Colonic mucosa (tissue), 4 donors: ENCODE measurements at regions not wholly inside any gene's neighbourhood (a gene's known extent, or its start where the extent isn't known, plus 50 kb on each side); places are given as distances from the start of the nearest gene placed in this dataset.

Experiments
- DNase-seq: peaks from one replicate; pipeline ENCODE4 v3.0.0-alpha.2; 2020
- H3K27ac ChIP-seq: fragments of 200-600 bp; one replicate; pipeline ENCODE4 v1.8.0; 2021
- H3K27me3 ChIP-seq: fragments of 200-600 bp; one replicate; pipeline ENCODE4 v1.8.0; 2021
- H3K36me3 ChIP-seq: fragments of 200-600 bp; one replicate; pipeline ENCODE4 v1.8.0; 2021
- H3K4me1 ChIP-seq: fragments of 200-600 bp; one replicate; pipeline ENCODE4 v1.8.0; 2021; ENCODE audit warnings: mild to moderate bottlenecking
- H3K4me3 ChIP-seq: fragments of 200-600 bp; one replicate; pipeline ENCODE4 v1.8.0; 2021
- H3K9ac ChIP-seq, 2 donors: one replicate each; pipeline ENCODE4 v1.7.0; 2013; ENCODE audit warnings: control low read depth in 2 of 2, low read depth in 2 of 2, low read length in 2 of 2
- H3K9me3 ChIP-seq: fragments of 200-600 bp; one replicate; pipeline ENCODE4 v1.8.0; 2021
- CTCF ChIP-seq: fragments of 200-600 bp; IDR thresholded peaks from one replicate; pipeline ENCODE4 v1.8.0; 2022; ENCODE audit warnings: antibody characterized with exemption, mild to moderate bottlenecking
- intact Hi-C: fragments of 100-400 bp; cut with DNase I; formaldehyde crosslinking; loops from one replicate; pipeline ENCODE4 v1.14.1; 2022
- donor health status: healthy.
- donor health status: DM: no; HTN: no; CAD: no.
- donor health status: DM: no; HTN: no; CAD: no.

GRCh38 chr13:21814604-21815003 is 143.7 kb downstream of the FGF9 start:
- H3K9ac ChIP-seq: no peak overlapping the region
- TF ChIP-seq CTCF: no peak

GRCh38 chr13:21817878-21818277 is 147.0 kb downstream of the FGF9 start:
- intact Hi-C loops: no loop called here
- Histone ChIP-seq H3K9ac (no peak overlapping the region), H3K4me3 (no peak overlapping the region), H3K9me3 (no peaks in the 10 kb centered on the region), H3K27me3 (no peaks in the 10 kb centered on the region), H3K4me1 (no peaks in the 10 kb centered on the region), H3K27ac (no peak overlapping the region), H3K36me3 (no peaks in the 10 kb centered on the region)
- no peak for DNase-seq
- TF ChIP-seq CTCF: no peak

More at GRCh38 chr13:21814604-21815003, 143.7 kb downstream of the FGF9 start:
- intact Hi-C loops: no loop called here
- Histone ChIP-seq H3K36me3 (no peaks in the 10 kb centered on the region), H3K9me3 (no peaks in the 10 kb centered on the region), H3K27ac (no peak overlapping the region), H3K4me1 (no peaks in the 10 kb centered on the region), H3K27me3 (no peaks in the 10 kb centered on the region), H3K4me3 (no peak overlapping the region)
- no peak for DNase-seq

- no peak for TF ChIP-seq CTCF
- intact Hi-C loops: no loop called here
- H3K27ac ChIP-seq: no peak overlapping the region
Measured at GRCh38 chr13:21822029-21822428, 151.2 kb downstream of the FGF9 start.

GRCh38 chr13:21823416-21823815 is 152.5 kb downstream of the FGF9 start:
- DNase-seq: no peak
- Histone ChIP-seq H3K4me3 (no peak overlapping the region), H3K27me3 (no peaks in the 10 kb centered on the region), H3K27ac (no peak overlapping the region), H3K9ac (no peak overlapping the region), H3K36me3 (no peaks in the 10 kb centered on the region), H3K4me1 (no peaks in the 10 kb centered on the region), H3K9me3 (no peaks in the 10 kb centered on the region)
- intact Hi-C loops: no loop called here
- TF ChIP-seq CTCF: no peak

More at GRCh38 chr13:21822029-21822428, 151.2 kb downstream of the FGF9 start:
- H3K4me1 ChIP-seq: no peaks in the 10 kb centered on the region
- no peaks in the 10 kb centered on the region for H3K36me3 ChIP-seq
- no peak overlapping the region for H3K4me3 ChIP-seq
- H3K27me3 ChIP-seq: no peaks in the 10 kb centered on the region
- DNase-seq: no peak
- H3K9ac ChIP-seq: no peak overlapping the region
- no peaks in the 10 kb centered on the region for H3K9me3 ChIP-seq

DNA sequence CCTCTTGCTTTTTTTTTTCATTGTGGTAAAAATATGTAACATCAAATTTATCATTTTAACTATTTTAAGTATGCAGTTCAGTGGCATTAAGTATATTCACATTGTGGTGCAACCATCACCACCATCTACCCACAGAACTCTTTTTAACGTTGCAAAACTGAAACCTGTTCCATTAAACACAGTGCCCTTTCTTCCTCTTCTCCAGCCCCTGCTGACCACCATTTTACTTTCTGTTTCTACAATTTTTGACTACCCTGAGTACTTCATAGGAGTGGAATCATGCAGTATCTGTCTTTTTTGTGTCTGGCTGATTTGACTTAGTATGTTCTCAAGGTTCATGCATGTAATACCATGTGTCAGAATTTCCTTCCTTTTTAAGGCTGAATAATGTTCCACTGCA is 153.1 kb downstream of the FGF9 start:
- DNase-seq: no peak
- no peak for TF ChIP-seq CTCF
- intact Hi-C loops: no loop called here
- H3K9me3 ChIP-seq: no peaks in the 10 kb centered on the region
- no peak overlapping the region for H3K9ac ChIP-seq
- H3K4me1 ChIP-seq: no peaks in the 10 kb centered on the region
- H3K27ac ChIP-seq: no peak overlapping the region
- H3K27me3 ChIP-seq: no peaks in the 10 kb centered on the region
- H3K4me3 ChIP-seq: no peak overlapping the region
- H3K36me3 ChIP-seq: no peaks in the 10 kb centered on the region

- H3K36me3 ChIP-seq: no peaks in the 10 kb centered on the region
Measured at GRCh38 chr13:21825186-21825585, 154.3 kb downstream of the FGF9 start.

More at GRCh38 chr13:21825186-21825585, 154.3 kb downstream of the FGF9 start:
- no peak overlapping the region for H3K9ac ChIP-seq
- no peaks in the 10 kb centered on the region for H3K27me3 ChIP-seq
- intact Hi-C loops: no loop called here
- H3K27ac ChIP-seq: no peak overlapping the region
- peak; percentile 49 for DNase-seq
- no peak overlapping the region for H3K4me3 ChIP-seq
- no peaks in the 10 kb centered on the region for H3K9me3 ChIP-seq
- no peaks in the 10 kb centered on the region for H3K4me1 ChIP-seq
- no peak for TF ChIP-seq CTCF
